Karpas-422 (cell line): ENCODE measurements at regions not wholly inside any gene's neighbourhood (a gene's known extent, or its start where the extent isn't known, plus 50 kb on each side); places are given as distances from the start of the nearest gene placed in this dataset.
"Not testable (repeated sequence)": the region's sequence is repeated elsewhere in the genome, so short reads cannot be mapped to it uniquely, and the experiment has no call there.

Experiments used
- DNase-seq: peaks from one replicate; pipeline ENCODE4 v3.0.0-alpha.2; 2015
- H2AFZ ChIP-seq: fragments of 200-600 bp; sonication (generic); 2 replicates; pipeline ENCODE4 v1.6.1; 2014; ENCODE audit warnings: antibody characterized with exemption, low read length, mixed read lengths
- H3K27ac ChIP-seq: fragments of 200-600 bp; sonication (generic); 2 replicates; pipeline ENCODE4 v1.5.1; 2014; ENCODE audit warnings: mild to moderate bottlenecking, low read length, moderate library complexity
- H3K27me3 ChIP-seq: fragments of 200-600 bp; sonication (generic); 2 replicates; pipeline ENCODE4 v1.6.1; 2014; ENCODE audit warnings: low read length, mixed read lengths
- H3K36me3 ChIP-seq: fragments of 200-600 bp; sonication (generic); 2 replicates; pipeline ENCODE4 v1.6.1; 2014; ENCODE audit warnings: low read length, mixed read lengths; ENCODE audit not compliant: insufficient read depth
- H3K4me1 ChIP-seq: fragments of 200-600 bp; sonication (generic); 2 replicates; pipeline ENCODE4 v1.6.1; 2014; ENCODE audit warnings: mild to moderate bottlenecking, low read length, mixed read lengths
- H3K4me2 ChIP-seq: fragments of 200-600 bp; sonication (generic); 2 replicates; pipeline ENCODE4 v1.6.1; 2014; ENCODE audit warnings: low read length, low read depth, mild to moderate bottlenecking; ENCODE audit not compliant: poor library complexity, severe bottlenecking
- H3K4me3 ChIP-seq: fragments of 200-600 bp; sonication (generic); 2 replicates; pipeline ENCODE4 v1.5.1; 2014; ENCODE audit warnings: mild to moderate bottlenecking, antibody characterized with exemption, low read length, mixed read lengths
- H3K79me2 ChIP-seq: fragments of 200-600 bp; sonication (generic); 2 replicates; pipeline ENCODE4 v1.6.1; 2014; ENCODE audit warnings: mild to moderate bottlenecking, low read length, mixed read lengths
- H3K9ac ChIP-seq: fragments of 200-600 bp; sonication (generic); 2 replicates; pipeline ENCODE4 v1.6.0; 2014; ENCODE audit warnings: low read length
- H3K9me2 ChIP-seq: fragments of 200-600 bp; sonication (generic), shearing (Covaris generic); replicated peaks from 2 replicates; pipeline ENCODE4 v1.6.0; 2014; ENCODE audit warnings: mild to moderate bottlenecking, low read length, moderate library complexity; ENCODE audit not compliant: insufficient read depth
- H3K9me3 ChIP-seq: fragments of 300-700, 200-600 bp; sonication (generic); 2 replicates; pipeline ENCODE4 v1.6.1; 2014; ENCODE audit warnings: low read length, mixed read lengths
- H4K20me1 ChIP-seq: fragments of 200-600 bp; sonication (generic); 2 replicates; pipeline ENCODE4 v1.6.1; 2014; ENCODE audit warnings: mild to moderate bottlenecking, antibody characterized with exemption, low read length, low read depth; ENCODE audit not compliant: insufficient read depth

DNA sequence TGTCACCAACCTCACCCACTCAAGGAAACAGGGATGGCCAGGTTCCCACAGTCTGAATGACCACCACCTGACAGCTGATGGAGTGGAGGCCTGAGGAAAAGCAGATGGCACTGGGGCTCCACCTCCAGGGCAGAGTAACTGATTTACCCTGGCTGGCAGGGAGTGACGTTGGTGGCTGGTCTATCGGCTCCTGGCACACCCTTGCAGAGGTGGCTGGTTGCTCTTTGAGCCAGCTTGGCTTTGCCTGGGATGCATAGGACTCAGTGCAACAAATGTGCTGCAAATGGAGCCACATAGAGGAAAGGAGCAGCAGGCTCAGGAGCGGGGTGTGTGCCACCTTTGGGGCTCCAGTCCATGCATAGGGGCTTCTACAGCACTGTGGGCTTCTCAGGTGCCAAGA lies 574.8 kb downstream of the CWH43 start:
- H3K9me2 ChIP-seq, H3K4me3 ChIP-seq, H3K4me2 ChIP-seq, H3K9ac ChIP-seq, DNase-seq, H3K9me3 ChIP-seq, H2AFZ ChIP-seq, H4K20me1 ChIP-seq, H3K36me3 ChIP-seq, H3K27me3 ChIP-seq, H3K27ac ChIP-seq, H3K79me2 ChIP-seq, H3K4me1 ChIP-seq: not testable (repeated sequence)

DNA sequence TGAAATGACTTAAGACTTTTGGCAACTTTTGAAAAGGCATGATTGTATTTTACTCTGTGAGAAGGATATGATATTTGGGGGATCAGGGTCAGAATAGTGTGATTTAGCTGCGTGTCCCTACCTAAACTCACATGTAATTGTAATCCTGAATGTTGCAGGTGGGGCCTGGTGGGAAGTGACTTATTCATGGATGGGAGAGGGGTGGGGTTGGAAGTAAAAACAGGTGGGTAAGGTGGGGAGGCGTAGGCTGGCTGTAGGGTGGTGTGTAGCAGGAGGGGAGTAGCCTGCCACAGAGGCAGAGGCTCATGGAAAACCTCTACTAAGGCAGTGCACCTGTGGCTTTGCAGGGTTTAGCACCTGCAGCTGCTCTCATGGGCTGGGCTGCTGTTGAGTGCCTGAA lies 584.2 kb downstream of the CWH43 start:
- H3K4me1 ChIP-seq, H3K27ac ChIP-seq, H3K79me2 ChIP-seq, H2AFZ ChIP-seq, DNase-seq, H4K20me1 ChIP-seq, H3K4me3 ChIP-seq, H3K9ac ChIP-seq, H3K9me2 ChIP-seq, H3K27me3 ChIP-seq, H3K9me3 ChIP-seq, H3K4me2 ChIP-seq, H3K36me3 ChIP-seq: not testable (repeated sequence)

DNA sequence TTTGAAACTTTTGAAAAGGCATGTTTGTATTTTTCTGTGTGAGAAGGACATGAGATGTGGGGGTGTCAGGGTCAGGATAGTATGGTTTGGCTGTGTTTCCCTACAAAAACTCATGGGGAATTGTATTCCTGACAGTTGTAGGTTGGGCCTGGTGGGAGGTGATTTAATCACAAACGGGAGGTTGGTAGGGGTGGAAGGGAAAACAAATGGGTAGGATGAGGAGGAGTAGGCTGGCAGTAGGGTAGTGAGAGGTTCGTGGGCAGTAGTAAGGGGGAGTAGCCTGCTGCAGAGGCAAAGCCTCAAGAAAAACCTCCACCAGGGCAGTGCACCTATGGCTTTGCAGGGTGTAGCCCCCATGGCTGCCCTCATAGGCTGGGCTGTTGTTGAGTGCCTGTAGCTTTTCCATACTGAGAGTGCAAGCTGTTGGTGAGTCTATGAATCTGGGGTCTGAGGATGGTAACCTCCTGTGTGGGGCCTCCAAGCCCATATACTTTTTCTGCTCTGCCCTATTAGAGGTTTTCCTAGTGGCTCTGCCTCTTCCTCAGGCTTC lies 587.7 kb downstream of the CWH43 start:
- not testable (repeated sequence) for H3K27ac ChIP-seq, H3K9me2 ChIP-seq, H3K4me2 ChIP-seq, H3K9me3 ChIP-seq, H3K4me1 ChIP-seq, H3K27me3 ChIP-seq, H3K36me3 ChIP-seq, DNase-seq, H2AFZ ChIP-seq, H3K79me2 ChIP-seq, H3K9ac ChIP-seq, H4K20me1 ChIP-seq, H3K4me3 ChIP-seq

DNA sequence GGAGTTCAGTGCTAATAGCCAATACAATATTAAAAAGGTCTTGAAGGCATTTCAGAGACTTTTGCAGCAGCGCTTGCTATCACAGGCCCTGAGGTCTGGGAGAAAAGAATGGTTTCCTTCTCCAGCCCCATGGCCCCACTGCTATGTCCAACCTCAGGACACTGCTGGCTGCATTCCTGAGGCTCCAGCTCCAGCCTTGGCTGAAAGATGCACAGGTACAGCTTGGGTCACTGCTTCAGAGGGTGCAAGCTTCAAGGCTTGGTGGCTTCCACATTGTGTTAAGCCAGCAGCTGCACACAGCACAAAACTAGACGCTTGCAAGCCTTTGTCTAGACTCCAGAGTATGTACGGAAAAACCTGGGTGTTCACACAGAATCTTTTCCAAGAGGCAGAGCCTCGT lies 589.2 kb downstream of the CWH43 start:
- not testable (repeated sequence) for H3K9me3 ChIP-seq, H3K4me2 ChIP-seq, H3K4me1 ChIP-seq, H3K27me3 ChIP-seq, H3K9ac ChIP-seq, H4K20me1 ChIP-seq, H3K9me2 ChIP-seq, H3K36me3 ChIP-seq, H3K4me3 ChIP-seq, H3K79me2 ChIP-seq, DNase-seq, H3K27ac ChIP-seq, H2AFZ ChIP-seq

DNA sequence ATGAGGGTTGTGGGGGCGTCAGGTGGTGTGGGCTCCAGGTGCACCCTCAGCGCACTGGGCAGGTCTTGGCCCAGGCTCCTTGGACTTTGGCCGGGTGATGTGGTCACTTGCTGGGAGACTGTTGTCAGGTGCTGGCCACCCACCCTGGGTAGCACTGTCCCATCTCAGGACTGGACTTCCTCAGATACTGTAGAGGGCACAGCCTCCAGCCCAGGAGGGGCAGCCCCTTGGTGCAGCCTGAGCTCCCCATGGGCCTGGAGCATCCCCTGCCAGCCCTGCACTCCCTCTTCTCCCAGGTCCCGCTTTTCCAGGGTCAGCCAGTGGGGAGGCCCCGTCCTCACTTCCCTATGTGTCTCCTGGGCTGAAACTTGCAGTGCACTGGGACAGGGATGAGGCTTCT lies 592.3 kb downstream of the CWH43 start:
- H3K36me3 ChIP-seq, H3K9me2 ChIP-seq, DNase-seq, H3K79me2 ChIP-seq, H3K27me3 ChIP-seq, H3K9me3 ChIP-seq, H3K9ac ChIP-seq, H4K20me1 ChIP-seq, H3K4me2 ChIP-seq, H3K27ac ChIP-seq, H2AFZ ChIP-seq, H3K4me1 ChIP-seq, H3K4me3 ChIP-seq: not testable (repeated sequence)

DNA sequence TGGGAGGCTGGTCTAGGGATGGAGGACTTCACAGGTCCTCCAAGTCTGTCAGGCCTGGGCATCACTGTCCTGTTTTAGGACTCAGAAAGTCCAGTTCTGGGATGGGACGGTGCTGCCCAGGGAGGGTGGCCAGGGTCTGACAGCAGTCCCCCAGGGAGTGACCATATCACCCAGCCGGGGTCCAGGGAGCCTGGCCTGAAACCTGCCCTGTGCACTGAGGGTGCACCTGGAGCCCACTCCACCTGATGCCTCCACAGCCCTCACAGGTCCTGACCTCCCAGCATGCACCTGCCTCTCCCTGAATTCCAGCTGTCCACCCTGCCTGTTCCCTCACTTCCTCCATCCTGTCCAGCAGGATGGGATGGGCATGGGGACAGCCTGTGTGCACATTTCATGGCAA lies 592.8 kb downstream of the CWH43 start:
- H3K9ac ChIP-seq, H4K20me1 ChIP-seq, H3K36me3 ChIP-seq, H2AFZ ChIP-seq, H3K27me3 ChIP-seq, H3K27ac ChIP-seq, DNase-seq, H3K9me3 ChIP-seq, H3K4me2 ChIP-seq, H3K9me2 ChIP-seq, H3K4me3 ChIP-seq, H3K79me2 ChIP-seq, H3K4me1 ChIP-seq: not testable (repeated sequence)

DNA sequence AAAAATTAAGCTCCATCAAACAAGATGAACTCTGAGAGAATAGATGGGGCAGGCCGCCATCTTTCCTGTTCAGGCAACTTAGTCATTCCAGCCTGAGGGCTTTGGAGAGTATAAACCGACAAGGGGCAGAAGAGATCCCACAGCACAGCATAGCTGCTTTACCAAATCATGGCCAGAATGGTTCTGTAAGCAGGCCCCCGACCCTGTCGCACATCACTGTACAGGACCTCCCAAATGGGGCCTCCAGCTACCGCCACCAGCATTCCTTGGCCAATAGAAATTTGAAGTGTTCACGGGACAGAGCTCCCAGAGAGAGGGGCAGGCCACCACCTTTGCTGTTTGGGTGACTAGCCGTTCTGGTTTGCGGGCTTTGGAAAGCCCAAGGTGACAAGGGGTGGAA lies 594.1 kb downstream of the CWH43 start:
- not testable (repeated sequence) for H2AFZ ChIP-seq, H3K4me2 ChIP-seq, H3K27me3 ChIP-seq, H3K9ac ChIP-seq, H3K9me2 ChIP-seq, H3K27ac ChIP-seq, H3K9me3 ChIP-seq, H3K4me3 ChIP-seq, H3K36me3 ChIP-seq, DNase-seq, H3K79me2 ChIP-seq, H4K20me1 ChIP-seq, H3K4me1 ChIP-seq

DNA sequence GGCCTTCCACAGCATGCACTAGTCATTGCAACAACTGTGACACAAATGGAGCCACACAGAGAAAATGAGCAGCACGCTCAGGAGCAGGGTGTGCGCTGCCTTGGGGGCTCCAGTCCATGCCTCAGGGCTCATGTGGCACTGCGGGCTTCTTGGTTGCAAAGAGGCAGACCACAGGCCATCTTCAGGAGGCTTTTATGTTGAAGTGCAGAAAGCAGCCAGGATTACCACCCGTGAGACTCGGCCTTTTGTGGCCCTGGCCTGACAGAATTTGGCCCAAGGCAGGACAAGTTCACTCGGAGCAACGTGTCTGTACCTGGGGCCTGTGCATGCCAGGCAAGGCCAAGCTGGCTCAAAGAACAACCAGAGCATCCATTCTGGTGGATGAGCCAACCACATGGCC lies 602.3 kb downstream of the CWH43 start:
- not testable (repeated sequence) for H3K79me2 ChIP-seq, H4K20me1 ChIP-seq, H3K27ac ChIP-seq, H3K9ac ChIP-seq, H3K4me1 ChIP-seq, DNase-seq, H3K4me2 ChIP-seq, H3K27me3 ChIP-seq, H3K4me3 ChIP-seq, H3K9me3 ChIP-seq, H3K9me2 ChIP-seq, H2AFZ ChIP-seq, H3K36me3 ChIP-seq

DNA sequence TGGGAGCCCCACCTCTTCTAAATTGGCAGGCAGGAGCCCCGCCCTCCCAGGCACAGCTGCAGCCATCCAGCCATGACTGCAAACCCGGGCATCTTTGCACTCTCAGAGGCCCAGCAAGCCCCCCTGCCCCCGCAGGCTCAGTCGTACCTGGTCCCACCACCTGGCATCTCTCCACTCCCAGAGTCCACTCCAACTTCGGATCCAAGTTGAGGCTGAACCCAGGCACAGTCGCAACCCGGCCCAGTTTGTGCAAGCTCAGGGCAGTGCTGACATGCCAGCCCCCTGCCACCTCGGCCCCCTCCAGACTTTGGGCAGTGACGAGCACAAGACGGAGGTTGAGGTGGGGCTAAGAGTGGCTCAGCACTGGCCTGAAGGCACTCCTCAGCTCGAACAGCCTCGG lies 632.4 kb downstream of the CWH43 start:
- not testable (repeated sequence) for H3K79me2 ChIP-seq, H3K36me3 ChIP-seq, H3K4me1 ChIP-seq, H3K27ac ChIP-seq, H3K4me2 ChIP-seq, H3K9me3 ChIP-seq, H4K20me1 ChIP-seq, H3K9ac ChIP-seq, DNase-seq, H3K4me3 ChIP-seq, H3K27me3 ChIP-seq, H2AFZ ChIP-seq, H3K9me2 ChIP-seq
